Thyroid gland (tissue), 4 donors: ENCODE measurements at regions not wholly inside any gene's neighbourhood (a gene's known extent, or its start where the extent isn't known, plus 50 kb on each side); places are given as distances from the start of the nearest gene placed in this dataset.

ENCODE experiments used
- POLR2A ChIP-seq, 2 donors: fragments of 450-650 bp; IDR thresholded peaks; one replicate each; pipeline ENCODE4 v1.6.1; 2017; ENCODE audit warnings: antibody characterized with exemption in 2 of 2, mild to moderate bottlenecking in 2 of 2, moderate library complexity in 1 of 2
- TF ChIP-seq, protein P1 (sequence below), 6 experiments: fragments of 200-600 bp in 3 of 6; fragments of 450-650 bp in 3 of 6; sonication (generic) in 3 of 6; IDR thresholded peaks; one replicate each; pipeline ENCODE4 v1.5.1; 2016 to 2019; ENCODE audit warnings: antibody characterized with exemption in 6 of 6, mild to moderate bottlenecking in 2 of 6, inconsistent platforms in 1 of 6, moderate library complexity in 1 of 6

DNA sequence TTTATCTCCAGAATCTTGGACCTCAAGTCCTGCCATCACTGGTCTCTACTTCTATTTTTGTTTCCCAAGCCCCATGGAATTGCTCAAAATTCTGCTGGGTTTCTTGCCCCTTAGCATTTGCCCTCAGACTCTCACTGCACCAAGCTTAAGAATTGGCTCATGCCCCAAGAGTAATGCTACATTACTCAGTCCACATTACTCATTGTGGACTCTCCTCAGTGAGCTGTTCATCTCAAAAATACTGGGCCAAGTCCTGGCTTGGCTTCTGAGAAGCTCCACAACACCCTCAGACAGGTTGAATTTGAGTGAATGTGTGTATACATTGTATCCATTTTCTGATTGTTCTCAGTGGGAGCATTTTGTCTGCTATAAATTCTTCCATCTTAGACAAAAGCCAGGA is 364.4 kb upstream of the ARHGEF26 start:
- TF ChIP-seq, protein P1, sequence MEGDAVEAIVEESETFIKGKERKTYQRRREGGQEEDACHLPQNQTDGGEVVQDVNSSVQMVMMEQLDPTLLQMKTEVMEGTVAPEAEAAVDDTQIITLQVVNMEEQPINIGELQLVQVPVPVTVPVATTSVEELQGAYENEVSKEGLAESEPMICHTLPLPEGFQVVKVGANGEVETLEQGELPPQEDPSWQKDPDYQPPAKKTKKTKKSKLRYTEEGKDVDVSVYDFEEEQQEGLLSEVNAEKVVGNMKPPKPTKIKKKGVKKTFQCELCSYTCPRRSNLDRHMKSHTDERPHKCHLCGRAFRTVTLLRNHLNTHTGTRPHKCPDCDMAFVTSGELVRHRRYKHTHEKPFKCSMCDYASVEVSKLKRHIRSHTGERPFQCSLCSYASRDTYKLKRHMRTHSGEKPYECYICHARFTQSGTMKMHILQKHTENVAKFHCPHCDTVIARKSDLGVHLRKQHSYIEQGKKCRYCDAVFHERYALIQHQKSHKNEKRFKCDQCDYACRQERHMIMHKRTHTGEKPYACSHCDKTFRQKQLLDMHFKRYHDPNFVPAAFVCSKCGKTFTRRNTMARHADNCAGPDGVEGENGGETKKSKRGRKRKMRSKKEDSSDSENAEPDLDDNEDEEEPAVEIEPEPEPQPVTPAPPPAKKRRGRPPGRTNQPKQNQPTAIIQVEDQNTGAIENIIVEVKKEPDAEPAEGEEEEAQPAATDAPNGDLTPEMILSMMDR (IDR thresholded peaks at IDR 0.05) = no peak
- TF ChIP-seq POLR2A (IDR thresholded peaks at IDR 0.05) = no peak
